K562 (cell line): ENCODE measurements at regions not wholly inside any gene's neighbourhood (a gene's known extent, or its start where the extent isn't known, plus 50 kb on each side); places are given as distances from the start of the nearest gene placed in this dataset.

Experiments used
- ATAC-seq: fragments of 200-7000 bp; cut with Tn5 transposase; 3 replicates; pipeline ENCODE4 v1.9.1; 2020; ENCODE audit warnings: moderate library complexity
- BruUV-seq: library from RNA; stranded (reverse); fragments of 400-500 nt; replicated peaks from 2 replicates; lab custom pipeline; 2021; lab: Mats Ljungman, UMichigan
- CTCF ChIA-PET: fragments of 300-600 bp; formaldehyde crosslinking; extraction: SDS; loops from one replicate; lab custom pipeline; 2021; ENCODE audit warnings: low intra/inter-chr PET ratio; lab: Yijun Ruan, JAX
- POLR2A ChIA-PET: fragments of 300-600, 350-650 bp; sonication (Branson Sonifier 250); formaldehyde crosslinking; extraction: SDS; loops from one replicate; lab custom pipeline; 2021; ENCODE audit warnings: antibody characterized with exemption, inconsistent platforms; lab: Yijun Ruan, JAX
- DNase-seq, 4 experiments: peaks; one replicate each; pipeline versions ENCODE4 v3.0.0 to v3.0.0-alpha.2; 2011 to 2018; ENCODE audit warnings: low spot score in 3 of 4, mixed read lengths in 3 of 4; ENCODE audit errors: extremely low read depth in 1 of 4
- FAIRE-seq: peaks from 2 replicates; lab custom pipeline; 2011; peaks lifted over from hg19 to GRCh38; lab: Jason Lieb, UNC
- H2AFZ ChIP-seq: 2 replicates; pipeline ENCODE4 v1.6.0; 2011; ENCODE audit warnings: low read depth, low read length, control low read depth, inconsistent platforms
- H3K27ac ChIP-seq: fragments of 200-600 bp; 3 replicates; pipeline ENCODE4 v1.8.0; 2011; ENCODE audit warnings: low read depth, mild to moderate bottlenecking, control low read depth, inconsistent platforms, low read length, moderate library complexity, mixed read lengths; ENCODE audit errors: extremely low read depth
- H3K27me3 ChIP-seq, 2 experiments: fragments of 300-600 bp in 1 of 2; 2 replicates in 1 of 2; 3 replicates in 1 of 2; pipeline versions ENCODE4 v1.6.0 to v1.8.0; 2011; ENCODE audit warnings: inconsistent platforms in 2 of 2, low read length in 2 of 2, mild to moderate bottlenecking in 1 of 2, mixed read lengths in 1 of 2, moderate library complexity in 1 of 2; ENCODE audit not compliant: control insufficient read depth in 2 of 2, insufficient read depth in 2 of 2
- H3K36me3 ChIP-seq: fragments of 300-600 bp; 3 replicates; pipeline ENCODE4 v1.8.0; 2011; ENCODE audit warnings: mild to moderate bottlenecking, low read length, inconsistent platforms; ENCODE audit not compliant: control insufficient read depth, insufficient read depth
- H3K4me1 ChIP-seq, 2 experiments: fragments of 200-600 bp in 1 of 2; replicated peaks in 1 of 2; 2 replicates in 1 of 2; 3 replicates in 1 of 2; pipeline versions ENCODE4 v1.5.1 to v1.8.0; 2011; ENCODE audit warnings: inconsistent platforms in 2 of 2, low read length in 2 of 2, mild to moderate bottlenecking in 1 of 2, mixed read lengths in 1 of 2, moderate library complexity in 1 of 2; ENCODE audit not compliant: control insufficient read depth in 2 of 2, insufficient read depth in 2 of 2
- H3K4me2 ChIP-seq: 2 replicates; pipeline ENCODE4 v1.6.1; 2011; ENCODE audit warnings: low read length, control low read depth, inconsistent platforms, mixed read lengths; ENCODE audit not compliant: insufficient read depth
- H3K4me3 ChIP-seq: fragments of 200-600 bp; sonication (generic), shearing (Covaris generic); 2 replicates; pipeline ENCODE4 v1.5.1; 2016; ENCODE audit warnings: control low read depth, inconsistent platforms
- H3K79me2 ChIP-seq: fragments of 200-600 bp; 3 replicates; pipeline ENCODE4 v1.8.0; 2011; ENCODE audit warnings: low read length, inconsistent platforms; ENCODE audit not compliant: control insufficient read depth, insufficient read depth
- H3K9ac ChIP-seq, 2 experiments: 2 replicates each; pipeline versions ENCODE4 v1.6.0 to v1.6.1; 2011; ENCODE audit warnings: low read depth in 2 of 2, low read length in 2 of 2, control low read depth in 1 of 2, inconsistent platforms in 1 of 2, mild to moderate bottlenecking in 1 of 2, mixed read lengths in 1 of 2; ENCODE audit not compliant: insufficient read depth in 1 of 2
- H3K9me1 ChIP-seq: one replicate; pipeline ENCODE4 v1.6.0; 2011; ENCODE audit warnings: inconsistent platforms, mild to moderate bottlenecking, low read length, moderate library complexity; ENCODE audit not compliant: control insufficient read depth, insufficient read depth
- H3K9me3 ChIP-seq: replicated peaks from 2 replicates; pipeline ENCODE4 v1.5.1; 2011; ENCODE audit warnings: low read depth, low read length, inconsistent platforms; ENCODE audit not compliant: control insufficient read depth, insufficient read depth
- H4K20me1 ChIP-seq: replicated peaks from 2 replicates; pipeline ENCODE4 v1.6.1; 2011; ENCODE audit warnings: low read length, inconsistent platforms, mixed read lengths; ENCODE audit not compliant: control insufficient read depth, insufficient read depth
- C11orf30 ChIP-seq: fragments of 450-650 bp; IDR thresholded peaks from 2 replicates; pipeline ENCODE4 v1.6.1; 2016; ENCODE audit warnings: low read depth, mild to moderate bottlenecking
- CBFB ChIP-seq: sonication (generic); formaldehyde crosslinking; IDR thresholded peaks from 2 replicates; pipeline ENCODE4 v1.4.0; 2020; ENCODE audit warnings: mild to moderate bottlenecking, missing genetic modification reagents
- CBX5 ChIP-seq: IDR thresholded peaks from 2 replicates; pipeline ENCODE4 v1.6.1; 2014; ENCODE audit warnings: low read depth, borderline replicate concordance
- ELF4 ChIP-seq: fragments of 450-650 bp; formaldehyde crosslinking; IDR thresholded peaks from 2 replicates; pipeline ENCODE4 v1.4.0; 2022; ENCODE audit warnings: missing genetic modification characterization
- TEAD1 ChIP-seq, 2 experiments: fragments of 450-650 bp in 1 of 2; sonication (generic) in 1 of 2; formaldehyde crosslinking; IDR thresholded peaks; 2 replicates each; pipeline versions ENCODE4 v1.4.0 to v1.8.0; 2020 to 2022; ENCODE audit warnings: mild to moderate bottlenecking in 2 of 2, missing genetic modification reagents in 1 of 2
- WHSC1 ChIP-seq: IDR thresholded peaks from one replicate; pipeline ENCODE4 v1.6.1; 2012; ENCODE audit warnings: low read length, control low read depth, inconsistent platforms
- ZNF143 ChIP-seq: sonication (generic); formaldehyde crosslinking; IDR thresholded peaks from 2 replicates; pipeline ENCODE4 v1.9.0; 2022; ENCODE audit warnings: mild to moderate bottlenecking, missing genetic modification reagents
- ZNF717 ChIP-seq: fragments of 250-450 bp; sonication (Bioruptor Pico); IDR thresholded peaks from 2 replicates; pipeline ENCODE4 v1.5.0; 2021
- WGBS: fragments of 100-300 bp; shearing (Covaris generic); methylation state at CpG from one replicate; pipeline ENCODE4 v1.1.6; 2016; ENCODE audit warnings: low coverage, mixed read lengths; ENCODE audit not compliant: insufficient coverage; ENCODE audit errors: missing lambda C conversion rate; 5-methylcytosine and 5-hydroxymethylcytosine counted together
- in situ Hi-C: fragments of 300-500 bp; cut with MboI; formaldehyde crosslinking; loops from 4 replicates; pipeline ENCODE4 v1.15.0; 2018; ENCODE audit warnings: inconsistent platforms, mixed read lengths
- intact Hi-C: fragments of 100-400 bp; cut with micrococcal nuclease; formaldehyde crosslinking; loops from 2 replicates; pipeline ENCODE4 v1.14.2; 2022
- TF ChIP-seq, protein P1 (sequence below): fragments of 450-650 bp; IDR thresholded peaks from 2 replicates; pipeline ENCODE4 v1.6.1; 2016; ENCODE audit warnings: missing biosample characterization, missing genetic modification characterization

DNA sequence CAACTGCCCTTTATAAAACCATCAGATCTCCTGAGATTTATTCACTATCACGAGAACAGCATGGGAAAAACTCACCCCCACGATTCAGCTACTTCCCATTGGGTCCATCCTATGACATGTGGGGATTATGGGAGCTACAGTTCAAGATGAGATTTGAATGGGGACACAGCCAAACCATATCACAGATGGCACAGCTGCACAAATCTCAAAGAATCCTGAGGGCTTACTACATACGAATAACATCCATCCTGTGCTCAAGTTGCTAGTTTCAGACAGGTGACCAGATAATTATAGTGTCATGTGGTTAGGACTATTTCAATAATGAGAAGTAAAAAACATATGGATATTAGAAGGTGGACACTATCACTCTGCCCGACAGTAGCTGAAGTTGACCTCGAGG, 211.2 kb downstream of the NUAK1 start:
- Histone ChIP-seq H4K20me1 (no peaks in the 10 kb centered on the region), H3K9me1 (no peaks in the 10 kb centered on the region), H2AFZ (no peak overlapping the region), H3K27ac (no peak overlapping the region), H3K36me3 (no peaks in the 10 kb centered on the region), H3K79me2 (no peaks in the 10 kb centered on the region), H3K4me3 (no peak overlapping the region), H3K27me3 (no peaks in the 10 kb centered on the region), H3K4me1 (peaks cover 0 to 17% of the 10 kb centered on the region in 2 experiments; a peak in 3 of 5 replicates), H3K9ac (no peak overlapping the region), H3K4me2 (no peak overlapping the region), H3K9me3 (no peaks in the 10 kb centered on the region)
- CTCF ChIA-PET: no interaction called here
- ATAC-seq (no peak), DNase-seq (no peak), FAIRE-seq (no peak)
- WGBS: 15% methylated on average over 5 of the region's 5 CpGs
- in situ Hi-C loops: no loop called here
- POLR2A ChIA-PET: interaction anchor here (0.7 kb wide), 1 partner anchor 28 kb away, joined by 3 read pairs; no protein-coding TSS in a partner anchor
- intact Hi-C loops: no loop called here
- TF ChIP-seq ELF4 (CRISPR knock-in tag): no peak
- TF ChIP-seq, protein P1, sequence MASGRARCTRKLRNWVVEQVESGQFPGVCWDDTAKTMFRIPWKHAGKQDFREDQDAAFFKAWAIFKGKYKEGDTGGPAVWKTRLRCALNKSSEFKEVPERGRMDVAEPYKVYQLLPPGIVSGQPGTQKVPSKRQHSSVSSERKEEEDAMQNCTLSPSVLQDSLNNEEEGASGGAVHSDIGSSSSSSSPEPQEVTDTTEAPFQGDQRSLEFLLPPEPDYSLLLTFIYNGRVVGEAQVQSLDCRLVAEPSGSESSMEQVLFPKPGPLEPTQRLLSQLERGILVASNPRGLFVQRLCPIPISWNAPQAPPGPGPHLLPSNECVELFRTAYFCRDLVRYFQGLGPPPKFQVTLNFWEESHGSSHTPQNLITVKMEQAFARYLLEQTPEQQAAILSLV: no peak
- no peak for TF ChIP-seq WHSC1
- no peak for TF ChIP-seq ZNF717 (CRISPR knock-in tag)
- no peak for TF ChIP-seq C11orf30
- TF ChIP-seq TEAD1 (CRISPR knock-in tag; IDR thresholded peaks at IDR 0.05): no peak
- TF ChIP-seq CBX5: no peak
- no peak for TF ChIP-seq CBFB (CRISPR knock-in tag)
- TF ChIP-seq ZNF143 (CRISPR knock-in tag): no peak
- no TSS peak for BruUV-seq
